ENCODE measurements at regions not wholly inside any gene's neighbourhood (a gene's known extent, or its start where the extent isn't known, plus 50 kb on each side); places are given as distances from the start of the nearest gene placed in this dataset.

DNA sequence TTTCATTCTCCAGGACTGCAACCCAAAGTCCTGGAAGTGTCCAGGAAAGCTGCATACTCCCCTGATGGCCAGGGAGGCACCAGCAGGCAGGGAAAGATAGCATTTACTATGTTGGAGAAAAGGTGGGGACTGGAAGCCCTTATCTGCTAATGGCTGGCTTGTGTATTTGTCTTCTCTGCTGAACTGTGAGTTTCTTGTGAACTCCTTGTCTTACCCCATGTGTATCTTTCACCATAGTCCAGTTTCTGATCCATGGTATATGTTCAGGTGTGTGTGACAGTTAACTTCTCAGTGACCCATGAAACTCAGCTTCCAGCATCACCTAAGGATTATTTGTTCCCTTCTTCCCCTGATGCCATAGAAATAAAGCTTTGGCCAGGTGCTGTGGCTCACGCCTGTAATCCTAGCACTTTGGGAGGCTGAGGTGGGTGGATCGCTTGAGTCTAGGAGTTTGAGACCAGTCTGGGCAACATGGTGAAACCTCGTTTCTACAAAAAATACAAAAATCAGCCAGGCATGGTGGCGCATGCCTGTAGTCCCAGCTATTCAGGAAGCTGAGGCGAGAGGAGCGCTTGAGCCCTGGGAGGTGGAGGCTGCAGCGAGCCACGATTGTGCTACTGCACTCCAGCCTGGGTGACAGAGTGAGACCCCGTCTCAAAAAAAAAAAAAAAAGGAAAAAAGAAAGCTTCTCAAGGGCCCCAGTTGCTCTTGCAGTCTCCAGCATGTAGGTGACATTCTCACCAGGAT is 112.8 kb upstream of the MAP4K3 start (continued):
- TF ChIP-seq, protein P1, sequence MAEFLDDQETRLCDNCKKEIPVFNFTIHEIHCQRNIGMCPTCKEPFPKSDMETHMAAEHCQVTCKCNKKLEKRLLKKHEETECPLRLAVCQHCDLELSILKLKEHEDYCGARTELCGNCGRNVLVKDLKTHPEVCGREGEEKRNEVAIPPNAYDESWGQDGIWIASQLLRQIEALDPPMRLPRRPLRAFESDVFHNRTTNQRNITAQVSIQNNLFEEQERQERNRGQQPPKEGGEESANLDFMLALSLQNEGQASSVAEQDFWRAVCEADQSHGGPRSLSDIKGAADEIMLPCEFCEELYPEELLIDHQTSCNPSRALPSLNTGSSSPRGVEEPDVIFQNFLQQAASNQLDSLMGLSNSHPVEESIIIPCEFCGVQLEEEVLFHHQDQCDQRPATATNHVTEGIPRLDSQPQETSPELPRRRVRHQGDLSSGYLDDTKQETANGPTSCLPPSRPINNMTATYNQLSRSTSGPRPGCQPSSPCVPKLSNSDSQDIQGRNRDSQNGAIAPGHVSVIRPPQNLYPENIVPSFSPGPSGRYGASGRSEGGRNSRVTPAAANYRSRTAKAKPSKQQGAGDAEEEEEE (CRISPR knock-in tag; IDR thresholded peaks at IDR 0.05; ENCODE audit: borderline replicate concordance): 0 out of 2 replicates have a peak, but pooled peaks have one; percentile 64
- TF ChIP-seq MTA1 (CRISPR knock-in tag; IDR thresholded peaks at IDR 0.05; ENCODE audit: borderline replicate concordance): no peak
- TF ChIP-seq BCL6 (CRISPR knock-in tag; IDR thresholded peaks at IDR 0.05): 0 out of 2 replicates have a peak, but pooled peaks have one; percentile 14
- TF ChIP-seq, protein P2, sequence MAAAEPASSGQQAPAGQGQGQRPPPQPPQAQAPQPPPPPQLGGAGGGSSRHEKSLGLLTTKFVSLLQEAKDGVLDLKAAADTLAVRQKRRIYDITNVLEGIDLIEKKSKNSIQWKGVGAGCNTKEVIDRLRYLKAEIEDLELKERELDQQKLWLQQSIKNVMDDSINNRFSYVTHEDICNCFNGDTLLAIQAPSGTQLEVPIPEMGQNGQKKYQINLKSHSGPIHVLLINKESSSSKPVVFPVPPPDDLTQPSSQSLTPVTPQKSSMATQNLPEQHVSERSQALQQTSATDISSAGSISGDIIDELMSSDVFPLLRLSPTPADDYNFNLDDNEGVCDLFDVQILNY (CRISPR knock-in tag; conservative IDR thresholded peaks at IDR 0.05): no peak
- no peak for TF ChIP-seq REL (CRISPR knock-in tag; conservative IDR thresholded peaks at IDR 0.05)
- no peak for TF ChIP-seq XRCC5 (optimal IDR thresholded peaks at IDR 0.05; ENCODE audit: low read length)
- TF ChIP-seq ZNF33B (CRISPR knock-in tag; IDR thresholded peaks at IDR 0.05): 0 out of 2 replicates have a peak, but pooled peaks have one; percentile 62
- TF ChIP-seq RXRB (CRISPR knock-in tag; IDR thresholded peaks at IDR 0.05; ENCODE audit: borderline replicate concordance): peak; percentile 16; the same call in 1 of the 2 replicates
- TF ChIP-seq ELF1 (CRISPR knock-in tag; IDR thresholded peaks at IDR 0.05): no peak
- TF ChIP-seq POLR2A (IDR thresholded peaks at IDR 0.05; ENCODE audit: insufficient read depth in 1 of 2, low read depth in 2 of 2, low read length in 2 of 2): no peak
- no peak for TF ChIP-seq ZFP1 (CRISPR knock-in tag; IDR thresholded peaks at IDR 0.05)
- TF ChIP-seq SRF (IDR thresholded peaks at IDR 0.05; ENCODE audit: low read depth, low read length): no peak
- TF ChIP-seq KLF11 (CRISPR knock-in tag; IDR thresholded peaks at IDR 0.05): no peak
- 0 out of 2 replicates have a peak, but pooled peaks have one; percentile 26 for TF ChIP-seq SP4 (CRISPR knock-in tag; IDR thresholded peaks at IDR 0.05)
- TF ChIP-seq ERF (CRISPR knock-in tag; IDR thresholded peaks at IDR 0.05): 0 out of 2 replicates have a peak, but pooled peaks have one; percentile 31
- peak; percentile 41; the same call in 1 of the 2 replicates for TF ChIP-seq ZNF317 (CRISPR knock-in tag; IDR thresholded peaks at IDR 0.05)
- TF ChIP-seq, protein P3, sequence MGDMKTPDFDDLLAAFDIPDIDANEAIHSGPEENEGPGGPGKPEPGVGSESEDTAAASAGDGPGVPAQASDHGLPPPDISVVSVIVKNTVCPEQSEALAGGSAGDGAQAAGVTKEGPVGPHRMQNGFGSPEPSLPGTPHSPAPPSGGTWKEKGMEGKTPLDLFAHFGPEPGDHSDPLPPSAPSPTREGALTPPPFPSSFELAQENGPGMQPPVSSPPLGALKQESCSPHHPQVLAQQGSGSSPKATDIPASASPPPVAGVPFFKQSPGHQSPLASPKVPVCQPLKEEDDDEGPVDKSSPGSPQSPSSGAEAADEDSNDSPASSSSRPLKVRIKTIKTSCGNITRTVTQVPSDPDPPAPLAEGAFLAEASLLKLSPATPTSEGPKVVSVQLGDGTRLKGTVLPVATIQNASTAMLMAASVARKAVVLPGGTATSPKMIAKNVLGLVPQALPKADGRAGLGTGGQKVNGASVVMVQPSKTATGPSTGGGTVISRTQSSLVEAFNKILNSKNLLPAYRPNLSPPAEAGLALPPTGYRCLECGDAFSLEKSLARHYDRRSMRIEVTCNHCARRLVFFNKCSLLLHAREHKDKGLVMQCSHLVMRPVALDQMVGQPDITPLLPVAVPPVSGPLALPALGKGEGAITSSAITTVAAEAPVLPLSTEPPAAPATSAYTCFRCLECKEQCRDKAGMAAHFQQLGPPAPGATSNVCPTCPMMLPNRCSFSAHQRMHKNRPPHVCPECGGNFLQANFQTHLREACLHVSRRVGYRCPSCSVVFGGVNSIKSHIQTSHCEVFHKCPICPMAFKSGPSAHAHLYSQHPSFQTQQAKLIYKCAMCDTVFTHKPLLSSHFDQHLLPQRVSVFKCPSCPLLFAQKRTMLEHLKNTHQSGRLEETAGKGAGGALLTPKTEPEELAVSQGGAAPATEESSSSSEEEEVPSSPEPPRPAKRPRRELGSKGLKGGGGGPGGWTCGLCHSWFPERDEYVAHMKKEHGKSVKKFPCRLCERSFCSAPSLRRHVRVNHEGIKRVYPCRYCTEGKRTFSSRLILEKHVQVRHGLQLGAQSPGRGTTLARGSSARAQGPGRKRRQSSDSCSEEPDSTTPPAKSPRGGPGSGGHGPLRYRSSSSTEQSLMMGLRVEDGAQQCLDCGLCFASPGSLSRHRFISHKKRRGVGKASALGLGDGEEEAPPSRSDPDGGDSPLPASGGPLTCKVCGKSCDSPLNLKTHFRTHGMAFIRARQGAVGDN (CRISPR knock-in tag; IDR thresholded peaks at IDR 0.05): peak; percentile 85
